H1 (cell line): ENCODE measurements at regions not wholly inside any gene's neighbourhood (a gene's known extent, or its start where the extent isn't known, plus 50 kb on each side); places are given as distances from the start of the nearest gene placed in this dataset.

ENCODE experiments used
- CHD2 ChIP-seq: IDR thresholded peaks from 2 replicates; pipeline ENCODE4 v1.6.1; 2012; ENCODE audit warnings: low read length, improper control_type of control experiment
- FOSL1 ChIP-seq: IDR thresholded peaks from 2 replicates; pipeline ENCODE4 v1.6.1; 2011; ENCODE audit warnings: mild to moderate bottlenecking, low read depth, low read length, moderate library complexity; ENCODE audit not compliant: insufficient read depth
- NRF1 ChIP-seq: IDR thresholded peaks from 2 replicates; pipeline ENCODE4 v1.6.1; 2011; ENCODE audit warnings: mild to moderate bottlenecking, low read depth, low read length, improper control_type of control experiment
- SIN3A ChIP-seq, 2 experiments: IDR thresholded peaks in 1 of 2; conservative IDR thresholded peaks in 1 of 2; 2 replicates each; pipeline ENCODE4 v1.6.1; 2011 to 2012; ENCODE audit warnings: low read length in 2 of 2, improper control_type of control experiment in 1 of 2, low read depth in 1 of 2, mild to moderate bottlenecking in 1 of 2

- TF ChIP-seq CHD2: no peak
- no peak for TF ChIP-seq NRF1
- TF ChIP-seq FOSL1: no peak
- TF ChIP-seq SIN3A (conservative IDR thresholded peaks at IDR 0.05 in 1 of 2, IDR thresholded peaks at IDR 0.05 in 1 of 2; ENCODE audit: low read depth in 1 of 2, low read length in 2 of 2): no peak
Measured at GRCh38 chr15:91445695-91446228, 345.7 kb downstream of the SV2B start (continued).
